BJ (cell line): ENCODE measurements at regions not wholly inside any gene's neighbourhood (a gene's known extent, or its start where the extent isn't known, plus 50 kb on each side); places are given as distances from the start of the nearest gene placed in this dataset.
A peak's percentile ranks its signal among the peaks of the same experiment; 100 is the strongest.

ENCODE experiments used
- CTCF ChIA-PET: fragments of 350-600 bp; formaldehyde crosslinking; extraction: SDS; loops from one replicate; lab custom pipeline; 2021; ENCODE audit warnings: antibody characterized with exemption, inconsistent platforms; lab: Yijun Ruan, JAX
- POLR2A ChIA-PET: fragments of 300-600 bp; sonication (Branson Sonifier 250); formaldehyde crosslinking; extraction: SDS; loops from one replicate; lab custom pipeline; 2021; ENCODE audit warnings: antibody characterized with exemption; lab: Charles Lee
- DNase-seq: peaks from one replicate; pipeline ENCODE4 v3.0.0-alpha.2; 2011; ENCODE audit warnings: low read depth
- H3K27me3 ChIP-seq: 2 replicates; pipeline ENCODE4 v1.6.0; 2011; ENCODE audit warnings: low read length; ENCODE audit not compliant: control insufficient read depth, insufficient read depth
- H3K36me3 ChIP-seq: 2 replicates; pipeline ENCODE4 v1.5.1; 2011; ENCODE audit warnings: low read length; ENCODE audit not compliant: control insufficient read depth, insufficient read depth
- H3K4me3 ChIP-seq: 2 replicates; pipeline ENCODE4 v1.5.1; 2011; ENCODE audit warnings: low read depth, mild to moderate bottlenecking, control low read depth, low read length
- TF ChIP-seq, protein P1 (sequence below): IDR thresholded peaks from 2 replicates; pipeline ENCODE4 v1.5.1; 2011; ENCODE audit warnings: low read depth, mild to moderate bottlenecking, control low read depth, inconsistent platforms, low read length, moderate library complexity; ENCODE audit not compliant: insufficient read depth

DNA sequence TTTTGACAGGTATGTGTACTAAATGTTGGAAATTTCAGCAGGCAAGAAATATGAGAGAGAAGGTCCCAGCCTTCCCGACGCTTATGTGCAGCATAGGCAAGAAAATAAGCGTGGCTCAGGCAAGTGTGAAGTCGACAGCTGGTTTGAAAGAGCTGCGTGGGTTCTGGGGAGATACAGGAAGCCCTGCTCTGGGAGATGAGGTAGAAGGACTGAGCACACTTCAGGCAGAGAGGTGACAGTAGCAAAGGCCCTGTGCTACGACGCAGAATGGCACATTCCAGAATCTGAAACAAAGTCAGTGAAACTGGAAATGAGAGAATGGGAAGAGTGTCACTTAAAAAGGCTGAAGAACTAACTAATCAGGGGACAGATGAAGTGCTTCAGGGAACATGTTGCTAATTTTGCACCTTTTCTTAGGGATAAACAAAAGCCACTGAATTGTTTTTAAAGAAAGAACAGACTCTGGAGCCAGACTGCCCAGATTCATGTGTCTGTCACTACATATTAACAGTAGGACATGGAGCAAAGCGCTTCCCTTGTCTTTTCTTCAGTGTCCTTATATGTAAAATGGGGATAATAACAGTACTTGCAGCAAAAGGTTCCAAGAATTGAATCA lies 160.1 kb downstream of the SPRY2 start:
- TF ChIP-seq, protein P1, sequence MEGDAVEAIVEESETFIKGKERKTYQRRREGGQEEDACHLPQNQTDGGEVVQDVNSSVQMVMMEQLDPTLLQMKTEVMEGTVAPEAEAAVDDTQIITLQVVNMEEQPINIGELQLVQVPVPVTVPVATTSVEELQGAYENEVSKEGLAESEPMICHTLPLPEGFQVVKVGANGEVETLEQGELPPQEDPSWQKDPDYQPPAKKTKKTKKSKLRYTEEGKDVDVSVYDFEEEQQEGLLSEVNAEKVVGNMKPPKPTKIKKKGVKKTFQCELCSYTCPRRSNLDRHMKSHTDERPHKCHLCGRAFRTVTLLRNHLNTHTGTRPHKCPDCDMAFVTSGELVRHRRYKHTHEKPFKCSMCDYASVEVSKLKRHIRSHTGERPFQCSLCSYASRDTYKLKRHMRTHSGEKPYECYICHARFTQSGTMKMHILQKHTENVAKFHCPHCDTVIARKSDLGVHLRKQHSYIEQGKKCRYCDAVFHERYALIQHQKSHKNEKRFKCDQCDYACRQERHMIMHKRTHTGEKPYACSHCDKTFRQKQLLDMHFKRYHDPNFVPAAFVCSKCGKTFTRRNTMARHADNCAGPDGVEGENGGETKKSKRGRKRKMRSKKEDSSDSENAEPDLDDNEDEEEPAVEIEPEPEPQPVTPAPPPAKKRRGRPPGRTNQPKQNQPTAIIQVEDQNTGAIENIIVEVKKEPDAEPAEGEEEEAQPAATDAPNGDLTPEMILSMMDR, result no peak
- ChIA-PET CTCF (interaction anchor here (0.8 to 1.0 kb wide), 2 partner anchors 30 to 163 kb away, joined by 3 read pairs; no protein-coding TSS in a partner anchor), POLR2A (no interaction called here)
- H3K27me3 ChIP-seq, result no peaks in the 10 kb centered on the region
- no peak overlapping the region for H3K4me3 ChIP-seq
- H3K36me3 ChIP-seq, result no peaks in the 10 kb centered on the region
- no peak for DNase-seq

DNA sequence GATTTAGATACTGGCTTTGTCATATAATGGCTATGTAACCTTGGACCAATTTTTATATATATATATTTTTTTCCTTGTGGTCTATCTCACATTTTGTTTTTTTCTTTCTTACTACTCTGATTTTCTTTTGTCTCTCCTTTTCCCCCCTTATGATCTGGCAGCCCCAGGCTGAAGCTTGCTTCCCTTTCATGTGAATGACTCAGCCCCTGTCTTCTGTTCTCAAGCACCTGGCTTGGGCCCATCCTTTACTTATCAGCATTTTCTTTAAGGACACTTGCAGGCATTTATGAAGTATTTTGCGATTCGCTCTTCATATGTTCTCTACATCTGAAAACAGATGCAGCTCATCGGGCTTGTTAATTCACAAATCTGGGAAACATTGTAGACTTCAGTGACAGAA lies 163.6 kb downstream of the SPRY2 start:
- Histone ChIP-seq H3K27me3 (no peaks in the 10 kb centered on the region), H3K4me3 (no peak overlapping the region), H3K36me3 (no peaks in the 10 kb centered on the region)
- TF ChIP-seq, protein P1, result no peak
- no peak for DNase-seq
- ChIA-PET CTCF (interaction anchor here (0.7 kb wide), 1 partner anchor 170 kb away, joined by 3 read pairs; no protein-coding TSS in a partner anchor), POLR2A (no interaction called here)

DNA sequence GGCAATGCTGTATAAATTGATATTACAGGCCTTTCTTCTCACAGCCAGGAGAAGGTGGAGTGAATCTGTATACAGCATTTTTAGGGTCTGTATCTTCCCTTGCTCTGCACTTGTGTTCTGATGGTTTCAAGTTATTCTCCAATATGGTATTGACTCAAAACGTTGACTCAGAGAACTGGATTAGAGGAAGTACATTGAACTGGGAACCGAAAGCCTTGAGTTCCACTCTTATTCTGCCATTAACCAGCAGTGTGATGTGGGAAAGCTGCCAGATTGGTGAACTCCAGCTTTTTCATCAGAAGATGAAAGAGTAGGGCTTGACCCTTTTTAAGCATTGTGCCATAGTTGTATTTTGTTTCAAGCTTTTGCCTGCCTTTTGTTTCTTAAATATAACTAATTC lies 167.7 kb downstream of the SPRY2 start:
- Histone ChIP-seq H3K36me3 (no peaks in the 10 kb centered on the region), H3K4me3 (no peak overlapping the region), H3K27me3 (no peaks in the 10 kb centered on the region)
- POLR2A ChIA-PET, result no interaction called here
- TF ChIP-seq, protein P1, result no peak
- CTCF ChIA-PET, result no interaction called here
- DNase-seq, result no peak

DNA sequence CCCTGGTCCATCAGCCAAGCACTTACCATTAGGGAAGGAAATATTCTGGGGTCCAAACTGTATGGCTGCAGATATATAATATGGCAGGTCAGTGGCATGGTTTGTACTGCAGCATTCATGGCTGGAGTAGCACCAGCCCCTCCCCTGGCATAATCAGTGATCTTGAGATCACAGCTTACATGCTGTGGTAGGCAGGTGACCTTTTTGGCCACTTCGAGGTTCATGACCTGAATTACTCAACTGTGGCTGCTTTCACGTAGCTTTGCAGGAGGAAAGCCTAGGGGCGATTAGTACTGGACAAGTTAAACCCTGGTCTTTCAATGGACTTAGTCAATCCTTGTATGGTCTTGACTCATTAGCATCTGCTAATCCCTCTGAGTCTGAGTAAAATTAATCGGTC lies 169.8 kb downstream of the SPRY2 start:
- ChIA-PET CTCF (no interaction called here), POLR2A (no interaction called here)
- no peak for DNase-seq
- TF ChIP-seq, protein P1, result no peak
- Histone ChIP-seq H3K4me3 (no peak overlapping the region), H3K27me3 (no peaks in the 10 kb centered on the region), H3K36me3 (no peaks in the 10 kb centered on the region)

DNA sequence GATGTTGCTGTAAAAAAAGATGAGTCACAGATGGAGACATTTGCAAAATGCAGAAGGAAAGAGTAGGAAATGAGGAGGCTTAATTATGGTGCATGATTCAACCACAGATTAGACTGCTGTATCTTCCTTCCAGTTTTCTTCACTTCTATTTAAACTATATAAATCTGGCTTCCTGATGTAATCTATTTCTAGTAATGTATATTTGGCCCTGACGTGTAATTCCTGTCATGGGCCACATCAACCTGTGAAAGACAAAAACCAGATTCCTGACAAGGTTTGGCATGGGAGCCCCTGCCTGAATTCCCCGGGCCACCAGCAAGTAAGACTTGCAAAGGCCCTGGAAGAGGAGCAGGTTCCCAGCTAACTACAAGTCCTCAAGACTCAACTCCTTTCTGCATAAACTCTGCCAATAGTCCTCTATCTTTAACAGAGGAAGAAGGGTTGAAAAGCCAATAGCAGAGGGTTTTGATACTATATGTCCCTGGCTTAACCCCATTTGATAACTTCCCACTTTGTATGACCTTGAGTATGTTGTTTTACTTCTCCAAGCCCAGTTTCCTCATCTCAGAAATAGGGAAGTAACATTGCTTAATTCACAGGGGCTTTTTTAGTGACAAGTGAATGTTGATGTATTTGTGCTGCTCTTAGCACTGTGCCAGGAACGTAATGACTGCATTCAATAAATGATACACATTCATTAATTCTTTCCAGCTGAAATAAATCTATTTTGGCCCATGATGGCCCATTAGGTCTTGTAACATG lies 172.7 kb downstream of the SPRY2 start:
- Histone ChIP-seq H3K4me3 (no peak overlapping the region), H3K36me3 (no peaks in the 10 kb centered on the region), H3K27me3 (no peaks in the 10 kb centered on the region)
- ChIA-PET POLR2A (no interaction called here), CTCF (interaction anchor here (1.0 kb wide), 1 partner anchor 11 kb away, joined by 4 read pairs; no protein-coding TSS in a partner anchor)
- DNase-seq, result peak; percentile 4
- TF ChIP-seq, protein P1, result no peak
